ENCODE measurements at regions not wholly inside any gene's neighbourhood (a gene's known extent, or its start where the extent isn't known, plus 50 kb on each side); places are given as distances from the start of the nearest gene placed in this dataset.

- H4K20me1 ChIP-seq (ENCODE audit: insufficient read depth): no peaks in the 10 kb centered on the region
- H3F3A ChIP-seq (ENCODE audit: insufficient read depth, low read length, poor library complexity, severe bottlenecking): no peaks in the 10 kb centered on the region
- no peaks in the 10 kb centered on the region for H3K27me3 ChIP-seq (ENCODE audit: insufficient read depth, low read depth, low read length)
- no peaks in the 10 kb centered on the region for H3K9me2 ChIP-seq (ENCODE audit: insufficient read depth, low read length)
- no peak overlapping the region for H2AFZ ChIP-seq (ENCODE audit: low read depth, low read length)
- no peak overlapping the region for H3K27ac ChIP-seq (ENCODE audit: low read length)
- H3K4me3 ChIP-seq (ENCODE audit: low read length): no peak overlapping the region
- H3K9me3 ChIP-seq (ENCODE audit: low read length): no peaks in the 10 kb centered on the region
- H3K36me3 ChIP-seq (ENCODE audit: insufficient read depth, low read length): no peaks in the 10 kb centered on the region
- no peak overlapping the region for H3K9ac ChIP-seq (ENCODE audit: low read length)
- no peaks in the 10 kb centered on the region for H3K79me2 ChIP-seq (replicated peaks; ENCODE audit: insufficient read depth, low read length)
- H3K4me2 ChIP-seq (ENCODE audit: low read length): no peak overlapping the region
- no peak for TF ChIP-seq SMC3 (conservative IDR thresholded peaks at IDR 0.05; ENCODE audit: poor library complexity)
- TF ChIP-seq REST (IDR thresholded peaks at IDR 0.05; ENCODE audit: borderline replicate concordance): no peak
- TF ChIP-seq TAF1 (IDR thresholded peaks at IDR 0.05; ENCODE audit: low read depth): no peak
- TF ChIP-seq RAD21 (conservative IDR thresholded peaks at IDR 0.05): no peak
- no peak for TF ChIP-seq POLR2AphosphoS5 (IDR thresholded peaks at IDR 0.05)
- TF ChIP-seq MXI1 (conservative IDR thresholded peaks at IDR 0.05; ENCODE audit: poor library complexity, severe bottlenecking): no peak
- TF ChIP-seq CTCF (IDR thresholded peaks at IDR 0.05; ENCODE audit: poor library complexity, severe bottlenecking): no peak
- no peak for TF ChIP-seq EP300 (conservative IDR thresholded peaks at IDR 0.05; ENCODE audit: poor library complexity, severe bottlenecking)
- no peak for TF ChIP-seq EZH2 (IDR thresholded peaks at IDR 0.05; ENCODE audit: borderline replicate concordance, insufficient read depth, low read length, poor library complexity, severe bottlenecking)
Measured at GRCh38 chr6:131413831-131414191, 159.2 kb upstream of the ARG1 start.

GRCh38 chr6:131414956-131415355 lies 158.1 kb upstream of the ARG1 start:
- TF ChIP-seq EP300 (conservative IDR thresholded peaks at IDR 0.05; ENCODE audit: poor library complexity, severe bottlenecking): no peak
- TF ChIP-seq EZH2 (IDR thresholded peaks at IDR 0.05; ENCODE audit: borderline replicate concordance, insufficient read depth, low read length, poor library complexity, severe bottlenecking): no peak
- TF ChIP-seq SMC3 (conservative IDR thresholded peaks at IDR 0.05; ENCODE audit: poor library complexity): no peak
- no peak for TF ChIP-seq REST (IDR thresholded peaks at IDR 0.05; ENCODE audit: borderline replicate concordance)
- no peak for TF ChIP-seq MXI1 (conservative IDR thresholded peaks at IDR 0.05; ENCODE audit: poor library complexity, severe bottlenecking)
- TF ChIP-seq POLR2AphosphoS5 (IDR thresholded peaks at IDR 0.05): no peak
- TF ChIP-seq TAF1 (IDR thresholded peaks at IDR 0.05; ENCODE audit: low read depth): no peak
- no peak for TF ChIP-seq RAD21 (conservative IDR thresholded peaks at IDR 0.05)
- TF ChIP-seq CTCF (IDR thresholded peaks at IDR 0.05; ENCODE audit: poor library complexity, severe bottlenecking): no peak
- Histone ChIP-seq H3K9me3 (ENCODE audit: low read length) (no peaks in the 10 kb centered on the region), H3K9ac (ENCODE audit: low read length) (no peak overlapping the region), H3F3A (ENCODE audit: insufficient read depth, low read length, poor library complexity, severe bottlenecking) (no peaks in the 10 kb centered on the region), H4K20me1 (ENCODE audit: insufficient read depth) (no peaks in the 10 kb centered on the region), H2AFZ (ENCODE audit: low read depth, low read length) (no peak overlapping the region), H3K27me3 (ENCODE audit: insufficient read depth, low read depth, low read length) (no peaks in the 10 kb centered on the region), H3K9me2 (ENCODE audit: insufficient read depth, low read length) (no peaks in the 10 kb centered on the region), H3K4me3 (ENCODE audit: low read length) (no peak overlapping the region), H3K36me3 (ENCODE audit: insufficient read depth, low read length) (no peaks in the 10 kb centered on the region), H3K27ac (ENCODE audit: low read length) (no peak overlapping the region), H3K79me2 (replicated peaks; ENCODE audit: insufficient read depth, low read length) (no peaks in the 10 kb centered on the region), H3K4me2 (ENCODE audit: low read length) (no peak overlapping the region)

All from neural cell (in vitro differentiated cells).